Fibroblast of skin of right quadriceps (primary cell): ENCODE measurements at regions not wholly inside any gene's neighbourhood (a gene's known extent, or its start where the extent isn't known, plus 50 kb on each side); places are given as distances from the start of the nearest gene placed in this dataset.
A peak's percentile ranks its signal among the peaks of the same experiment; 100 is the strongest.

Source experiments
- DNase-seq: peaks from one replicate; pipeline ENCODE4 v3.0.0-alpha.2; 2013

DNA sequence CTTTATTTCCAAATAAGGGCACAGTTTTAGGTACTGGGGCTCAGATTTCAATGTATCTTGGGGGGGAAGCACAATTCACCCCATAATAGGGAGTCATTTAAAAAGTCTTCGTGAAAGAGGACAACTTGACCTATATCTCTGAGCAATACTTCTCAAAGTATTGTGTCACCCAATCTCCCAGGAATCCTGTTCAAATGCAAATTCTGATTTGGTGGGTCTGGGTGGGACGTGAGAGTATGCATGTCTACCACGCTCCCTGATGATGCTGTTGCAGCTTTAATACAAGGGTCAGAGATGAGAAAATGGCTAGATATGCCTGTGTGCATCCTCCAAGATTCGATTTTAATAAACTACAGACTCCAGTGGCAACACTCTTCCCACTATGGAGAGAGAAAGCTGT, 514.8 kb downstream of the BCOR start:
- no peak for DNase-seq

GRCh38 chrX:39585808-39586207, 511.9 kb downstream of the BCOR start:
- DNase-seq: no peak

- DNase-seq: no peak
These were observed 511.4 kb downstream of the BCOR start for GRCh38 chrX:39586359-39586758.

DNA sequence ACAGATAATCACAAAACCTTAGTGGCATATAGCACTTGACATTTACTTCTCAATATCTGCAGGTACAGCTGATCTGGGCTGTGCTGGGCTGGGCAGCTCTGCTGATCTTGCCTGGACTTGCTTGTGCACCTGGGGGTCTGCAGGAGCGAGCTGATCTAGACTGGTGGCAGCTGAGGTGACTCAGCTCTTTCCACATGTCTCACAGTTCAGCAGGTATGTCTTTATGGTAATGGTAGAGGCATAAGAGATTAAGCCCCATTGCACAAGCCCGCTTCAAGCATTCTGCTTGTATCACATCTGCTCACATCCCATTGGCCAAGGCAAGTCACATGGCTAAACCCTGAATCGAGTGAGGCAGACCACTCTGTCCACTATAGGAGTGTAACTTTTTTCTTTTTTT, 506.7 kb downstream of the BCOR start:
- DNase-seq: no peak

GRCh38 chrX:39592776-39593175, 505.0 kb downstream of the BCOR start:
- DNase-seq: peak; percentile 45

GRCh38 chrX:39595977-39596376, 501.8 kb downstream of the BCOR start:
- no peak for DNase-seq

DNA sequence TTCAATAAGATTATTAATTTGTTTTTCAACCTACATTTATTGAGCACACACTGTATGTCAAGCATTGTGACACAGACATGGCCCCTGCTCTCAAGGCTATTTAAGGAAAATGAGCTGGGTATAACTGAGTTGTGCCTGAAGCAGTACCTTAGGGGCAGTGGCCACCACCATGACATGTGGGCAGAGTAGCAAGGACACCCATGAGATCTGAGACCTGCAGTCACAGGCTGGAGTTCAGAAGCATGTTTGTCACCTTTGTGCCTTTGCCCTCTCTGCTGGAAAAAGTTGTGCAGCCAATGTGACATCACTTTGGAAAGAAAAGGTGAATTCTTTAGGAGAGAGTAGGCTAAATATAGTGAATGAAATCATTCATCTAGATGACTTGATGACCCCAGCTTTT, 501.3 kb downstream of the BCOR start:
- no peak for DNase-seq

GRCh38 chrX:39599339-39599738, 498.4 kb downstream of the BCOR start:
- no peak for DNase-seq

GRCh38 chrX:39600222-39600621, 497.5 kb downstream of the BCOR start:
- DNase-seq: no peak

DNA sequence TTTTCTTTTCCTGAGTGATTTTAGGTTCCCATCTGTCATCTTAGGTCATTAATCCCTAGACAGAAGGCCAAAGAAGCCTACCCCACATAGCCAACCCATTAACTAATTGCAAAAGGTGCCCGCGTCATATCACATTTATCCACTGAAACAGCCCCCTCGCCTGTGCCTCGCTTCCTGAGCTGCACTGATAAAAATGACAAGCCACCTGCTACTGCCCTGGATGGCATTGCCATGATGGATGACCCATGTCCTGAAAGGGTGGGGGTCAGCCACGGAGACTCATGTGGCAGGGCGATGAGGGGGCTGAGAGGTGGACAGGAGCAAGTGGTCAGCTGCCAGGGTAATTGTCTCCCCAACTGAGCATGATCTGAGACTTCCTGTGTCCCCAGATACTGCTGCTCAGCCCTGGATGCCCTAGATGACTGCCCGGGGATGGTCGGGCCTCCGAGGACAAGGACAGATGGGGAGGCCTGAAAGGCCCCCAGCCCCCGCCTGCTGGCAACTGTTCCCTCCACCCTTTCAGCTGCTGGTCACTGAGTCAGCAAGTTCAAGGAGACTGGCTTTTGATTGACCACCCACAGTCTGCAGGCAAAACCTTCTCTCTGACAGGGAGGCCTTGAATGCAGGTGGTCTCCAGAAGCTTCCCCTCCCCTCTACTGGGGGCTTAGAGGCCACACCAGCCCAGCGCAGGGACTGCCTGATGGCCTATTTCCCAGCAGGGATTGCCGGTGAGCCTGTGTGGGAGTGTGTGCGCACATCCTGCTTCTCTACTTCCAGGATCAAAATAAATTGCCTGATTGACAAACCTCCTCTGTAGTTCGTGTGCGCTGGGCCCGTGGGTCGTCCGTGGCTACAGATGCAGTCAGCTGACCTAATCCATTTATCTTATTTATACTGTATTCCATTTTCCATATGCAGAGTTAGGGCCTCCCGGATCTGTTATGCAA, 496.3 kb downstream of the BCOR start:
- no peak for DNase-seq

GRCh38 chrX:39602195-39602594, 495.6 kb downstream of the BCOR start:
- no peak for DNase-seq

- no peak for DNase-seq
These were observed 494.5 kb downstream of the BCOR start for GRCh38 chrX:39603230-39603629.

GRCh38 chrX:39605183-39605582, 492.6 kb downstream of the BCOR start:
- DNase-seq: no peak

DNA sequence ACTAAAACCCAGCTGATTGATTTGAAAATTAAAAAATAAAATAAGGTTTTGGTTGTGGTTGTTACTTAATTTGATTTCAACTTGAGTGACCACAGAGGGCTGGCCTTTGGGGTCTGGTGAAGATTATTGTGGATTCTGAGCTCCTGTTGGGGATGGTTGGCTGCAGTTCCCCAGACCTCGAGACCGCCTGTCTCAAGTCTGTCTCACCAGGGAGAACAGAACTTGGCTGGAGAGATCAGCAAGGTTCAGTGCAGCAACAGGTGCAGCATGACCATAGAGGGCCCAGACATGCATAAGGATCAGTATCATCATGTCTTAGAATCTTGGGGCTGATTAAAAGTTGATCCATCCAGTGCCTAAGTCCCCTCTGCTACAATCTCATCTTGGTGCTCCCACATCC, 491.9 kb downstream of the BCOR start:
- DNase-seq: no peak

DNA sequence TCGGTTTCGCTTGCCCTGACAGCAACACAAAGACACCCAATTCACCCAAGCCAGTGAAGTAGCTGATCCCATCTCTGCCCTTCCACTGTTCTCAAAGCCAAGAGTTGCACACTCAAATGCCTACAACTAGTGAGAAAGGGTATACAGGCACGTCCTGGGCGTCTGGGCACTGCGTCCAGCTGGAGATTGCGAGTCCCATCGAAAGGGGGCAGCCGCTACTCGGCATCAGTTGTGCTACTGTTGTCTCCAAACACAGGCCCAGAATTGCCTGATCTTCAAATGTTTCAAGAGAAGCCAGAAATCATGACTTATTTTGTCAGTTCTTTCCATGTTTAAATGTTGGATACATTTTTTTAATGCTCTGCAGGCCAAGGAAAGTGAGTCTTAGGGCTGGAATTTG, 487.8 kb downstream of the BCOR start:
- DNase-seq: no peak

- DNase-seq: no peak
These were observed 486.3 kb downstream of the BCOR start for GRCh38 chrX:39611468-39611867.

DNA sequence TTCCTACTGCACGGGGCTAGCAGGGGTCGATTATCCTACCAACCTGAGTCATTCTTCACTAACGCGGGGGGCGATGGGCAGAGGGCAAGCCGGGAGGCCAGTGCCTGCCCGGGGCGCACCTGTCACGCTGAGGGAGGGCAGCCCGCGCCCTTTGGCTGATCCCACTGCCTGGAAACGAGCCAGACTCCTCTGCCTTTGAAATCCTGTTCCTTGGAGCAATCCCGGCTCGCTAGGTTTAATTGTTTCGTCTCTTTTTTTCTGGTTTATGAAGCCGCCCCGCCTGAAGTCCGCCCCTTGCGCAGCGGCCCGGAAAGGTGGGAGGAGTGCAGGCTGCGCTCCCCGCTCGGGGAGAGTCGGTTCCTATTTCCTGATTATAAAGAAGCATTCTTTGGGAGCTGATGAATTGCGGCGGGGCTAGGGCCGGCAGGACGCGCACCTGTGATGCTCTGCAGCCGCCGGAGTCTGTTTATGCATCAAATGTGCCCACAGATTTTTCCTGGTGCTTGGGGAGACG, 484.2 kb downstream of the BCOR start:
- no peak for DNase-seq

- DNase-seq: no peak
These were observed 483.6 kb downstream of the BCOR start for GRCh38 chrX:39613997-39614679.

- DNase-seq: no peak
These were observed 483.1 kb downstream of the BCOR start for GRCh38 chrX:39614680-39614998.

DNA sequence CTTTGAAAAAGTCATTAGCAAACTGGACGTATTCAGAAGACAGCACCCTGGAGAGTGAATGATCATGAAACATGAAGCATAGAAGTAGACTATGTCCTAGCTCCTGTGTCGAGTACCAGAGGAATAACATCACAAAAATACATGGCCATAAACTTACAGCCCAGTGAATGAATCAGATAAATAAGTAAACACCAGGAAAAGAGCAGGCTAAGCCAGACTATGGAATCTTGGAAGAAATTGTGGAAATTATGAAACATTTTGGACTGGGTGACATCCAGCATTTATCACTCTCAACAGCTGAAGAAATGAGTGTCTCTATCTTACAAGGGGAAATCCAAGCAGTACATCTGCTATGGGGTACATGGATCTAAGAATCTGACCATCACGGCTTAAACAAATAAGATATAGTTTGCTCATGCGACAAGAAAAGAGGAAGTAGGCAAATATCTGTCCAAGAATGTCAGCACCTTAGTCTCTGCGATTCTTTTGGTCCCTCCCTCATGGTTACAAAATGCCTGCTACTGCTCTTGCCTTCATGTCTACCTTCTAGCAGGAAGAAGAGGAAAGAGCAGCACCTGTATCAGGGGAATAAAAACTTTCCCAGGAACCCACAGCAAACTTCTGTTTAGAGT, 481.5 kb downstream of the BCOR start:
- no peak for DNase-seq

DNA sequence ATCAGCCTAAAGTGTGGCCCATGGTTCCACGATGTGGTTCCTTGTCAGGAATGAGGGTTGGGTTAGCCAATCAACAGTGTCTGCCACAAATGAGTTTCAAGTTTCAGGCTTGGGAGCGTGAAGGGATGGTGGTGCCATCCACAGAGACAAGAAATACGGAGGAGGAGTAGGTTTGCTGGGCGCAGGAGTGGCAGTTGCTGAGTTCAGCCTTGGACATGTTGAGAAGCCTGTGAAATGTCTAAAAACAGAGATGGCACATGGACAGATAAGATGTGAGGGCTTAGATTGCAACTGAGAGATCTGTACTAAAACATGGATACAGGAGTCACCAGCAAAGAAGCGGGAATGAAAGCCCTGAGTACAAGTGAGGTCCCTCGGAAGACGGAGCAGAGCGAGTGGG, 481.0 kb downstream of the BCOR start:
- DNase-seq: no peak

GRCh38 chrX:39618178-39618577, 479.6 kb downstream of the BCOR start:
- DNase-seq: no peak

GRCh38 chrX:39619182-39620009, 478.4 kb downstream of the BCOR start:
- no peak for DNase-seq
